Renal cortex interstitium (tissue), 11 donors: ENCODE measurements at regions not wholly inside any gene's neighbourhood (a gene's known extent, or its start where the extent isn't known, plus 50 kb on each side); places are given as distances from the start of the nearest gene placed in this dataset.
"Not testable (repeated sequence)": the region's sequence is repeated elsewhere in the genome, so short reads cannot be mapped to it uniquely, and the experiment has no call there.

Experiments used
- DNase-seq, 11 donors: peaks; one replicate each; pipeline ENCODE4 v3.0.0-alpha.2; 2013; ENCODE audit warnings: low read depth in 9 of 11, low spot score in 4 of 11; ENCODE audit errors: extremely low read depth in 1 of 11

- DNase-seq = not testable (repeated sequence)
These were observed 200.8 kb downstream of the LIPI start for GRCh38 chr21:14009990-14010389.

- not testable (repeated sequence) for DNase-seq
These were observed 201.3 kb downstream of the LIPI start for GRCh38 chr21:14009238-14009981.

DNA sequence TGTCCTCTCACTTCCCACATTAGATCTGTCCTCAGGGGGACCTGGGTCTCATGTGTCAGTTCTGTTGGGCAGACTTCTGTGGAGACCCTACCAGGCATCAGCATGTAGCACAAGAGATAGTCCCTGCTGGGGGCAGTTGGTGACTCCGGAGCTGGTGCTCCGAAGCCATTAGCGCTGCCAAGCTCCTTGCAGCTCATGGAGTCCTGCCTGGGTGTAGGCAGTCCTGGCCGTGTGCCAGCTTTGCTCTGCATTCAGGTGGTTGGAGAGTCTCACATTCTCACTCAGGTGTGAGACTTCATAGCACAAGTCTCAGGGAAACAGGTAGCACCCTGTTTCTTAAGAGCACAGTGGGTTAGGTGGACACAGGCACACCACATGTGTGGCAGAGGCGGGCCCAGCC lies 202.3 kb downstream of the LIPI start:
- not testable (repeated sequence) for DNase-seq

DNA sequence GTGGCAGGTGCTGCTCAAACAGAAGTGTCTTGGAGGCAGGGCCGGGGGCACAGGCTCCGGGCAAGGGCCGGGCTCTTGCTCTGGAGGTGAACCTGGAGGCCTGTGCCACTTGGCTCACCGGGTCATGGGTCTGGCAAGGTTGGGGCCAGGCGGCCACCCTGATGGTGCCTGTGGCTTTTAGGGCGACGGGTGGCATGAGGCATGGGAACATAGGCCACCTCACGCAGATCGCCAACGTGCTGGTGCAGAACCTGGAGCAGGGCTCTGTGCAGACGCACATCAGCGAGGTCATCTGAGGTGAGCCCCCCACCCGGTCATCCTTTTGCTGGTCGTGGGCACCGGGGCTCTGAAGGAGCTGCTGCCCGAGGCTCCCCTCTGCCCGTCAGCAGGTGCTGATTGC lies 202.7 kb downstream of the LIPI start:
- DNase-seq = not testable (repeated sequence)

DNA sequence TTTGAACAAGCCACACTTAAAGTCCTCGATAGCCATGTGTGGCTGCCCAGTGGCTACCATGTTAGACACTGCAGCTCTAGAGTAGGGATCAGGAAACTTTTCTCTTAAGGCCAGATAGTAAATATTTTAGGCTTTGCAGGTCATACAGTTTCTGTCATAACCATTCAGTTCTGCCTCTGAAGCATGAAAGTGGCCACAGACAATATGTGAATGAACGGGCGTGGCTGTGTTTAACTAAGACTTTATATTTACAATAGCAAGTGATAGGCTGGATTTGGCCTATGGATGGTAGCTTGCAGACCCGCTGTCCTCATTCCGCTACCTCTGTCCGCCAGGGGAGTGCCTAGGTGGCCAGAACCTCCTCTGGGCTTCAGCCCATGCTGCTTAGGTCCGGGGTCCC lies 204.6 kb downstream of the LIPI start:
- DNase-seq = not testable (repeated sequence)

DNA sequence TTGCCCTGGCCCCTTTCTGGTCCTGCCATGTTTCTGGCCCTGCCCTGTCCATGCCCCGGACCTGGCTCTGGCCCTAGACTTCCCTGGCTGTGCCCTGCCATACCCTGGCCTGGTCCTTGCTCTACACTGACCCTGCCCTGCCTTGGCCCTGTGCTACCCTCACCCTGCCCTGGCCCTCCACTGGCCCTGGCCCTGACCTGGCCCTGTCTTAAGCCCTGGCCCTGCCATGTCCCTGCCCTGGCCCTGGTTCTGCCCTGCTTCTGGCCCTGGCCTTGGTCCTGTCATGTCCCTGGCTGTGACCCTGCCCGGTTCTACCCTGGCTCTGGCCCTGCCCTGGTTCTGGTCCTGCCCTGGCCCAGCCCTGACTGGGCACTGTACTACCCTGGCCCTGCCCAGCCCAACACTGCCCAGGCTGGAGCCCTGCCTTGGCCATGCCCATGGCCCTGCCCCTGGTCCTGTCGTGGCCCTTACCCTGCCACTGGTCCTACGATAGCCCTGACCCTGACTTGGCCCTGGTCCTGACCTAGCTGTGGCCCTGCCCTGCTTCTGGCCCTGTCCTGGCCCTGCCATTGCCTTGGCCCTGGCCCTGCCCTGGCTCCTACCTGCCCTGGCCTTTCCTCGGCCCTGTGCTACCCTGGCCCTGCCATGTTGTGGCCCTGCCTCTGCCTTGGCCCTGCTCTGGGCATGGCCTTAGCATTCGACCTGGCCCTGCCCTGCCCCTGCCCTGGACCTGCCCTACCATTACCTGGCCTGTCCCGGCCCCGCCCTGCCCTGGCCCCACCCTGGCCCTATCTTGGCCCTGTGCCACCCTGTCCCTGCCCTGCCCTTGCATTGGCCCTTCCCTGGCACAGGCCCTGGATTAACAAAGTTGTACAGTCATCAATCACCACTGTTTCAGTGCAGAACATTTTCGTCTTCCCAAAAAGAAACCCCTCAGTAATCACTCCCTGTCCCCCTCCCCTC lies 223.5 kb downstream of the LIPI start:
- not testable (repeated sequence) for DNase-seq

DNA sequence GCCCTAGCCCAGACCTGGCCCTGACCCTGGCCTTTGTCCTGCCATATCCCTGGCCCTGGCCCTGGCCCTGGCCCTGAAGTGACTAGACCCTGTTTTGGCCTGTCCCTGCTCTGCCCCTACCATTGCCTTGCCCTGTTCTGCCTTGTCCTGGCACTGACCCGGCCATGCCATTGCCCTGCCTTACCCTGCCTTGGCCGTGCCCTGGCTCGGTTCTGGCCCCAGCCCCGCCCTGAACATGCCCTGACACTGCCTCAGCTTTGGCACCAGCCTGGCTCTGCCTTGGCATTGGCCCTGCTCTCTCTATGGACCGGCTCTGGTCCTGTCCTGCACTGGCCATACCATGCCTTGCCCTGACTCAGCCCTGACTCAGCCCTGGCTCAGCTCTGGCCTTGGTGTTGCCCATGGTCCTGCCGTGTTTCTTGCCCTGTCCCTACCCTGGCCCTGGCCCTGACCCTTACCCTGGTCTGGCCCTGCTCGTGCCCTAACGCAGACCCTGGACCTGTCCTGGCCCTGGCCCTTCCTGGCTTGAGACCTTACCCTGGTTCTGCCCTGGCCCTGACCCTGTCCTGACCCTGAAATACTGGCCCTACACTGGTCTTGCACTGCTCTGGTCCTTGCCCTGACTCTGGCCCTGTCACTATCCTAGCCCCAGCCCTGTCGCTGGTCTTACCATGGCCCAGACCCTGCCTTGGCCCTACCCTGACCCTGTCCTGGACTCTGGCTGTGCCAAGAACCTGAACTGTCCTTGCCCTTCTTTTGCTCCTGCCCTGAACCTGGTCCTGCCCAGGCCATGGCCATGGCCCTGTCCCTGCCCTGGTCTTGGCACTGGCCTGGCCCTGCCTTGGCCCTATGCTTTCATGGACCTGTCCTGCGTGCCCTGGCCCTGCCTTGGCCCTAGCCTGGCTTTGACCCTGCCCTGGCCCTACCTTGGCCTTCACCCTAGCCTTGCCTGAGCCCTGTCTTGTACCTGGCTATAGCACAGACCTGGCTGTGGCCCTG lies 224.6 kb downstream of the LIPI start:
- not testable (repeated sequence) for DNase-seq

GRCh38 chr21:13985137-13985864 lies 225.5 kb downstream of the LIPI start:
- not testable (repeated sequence) for DNase-seq

GRCh38 chr21:13984728-13985127 lies 226.0 kb downstream of the LIPI start:
- not testable (repeated sequence) for DNase-seq

DNA sequence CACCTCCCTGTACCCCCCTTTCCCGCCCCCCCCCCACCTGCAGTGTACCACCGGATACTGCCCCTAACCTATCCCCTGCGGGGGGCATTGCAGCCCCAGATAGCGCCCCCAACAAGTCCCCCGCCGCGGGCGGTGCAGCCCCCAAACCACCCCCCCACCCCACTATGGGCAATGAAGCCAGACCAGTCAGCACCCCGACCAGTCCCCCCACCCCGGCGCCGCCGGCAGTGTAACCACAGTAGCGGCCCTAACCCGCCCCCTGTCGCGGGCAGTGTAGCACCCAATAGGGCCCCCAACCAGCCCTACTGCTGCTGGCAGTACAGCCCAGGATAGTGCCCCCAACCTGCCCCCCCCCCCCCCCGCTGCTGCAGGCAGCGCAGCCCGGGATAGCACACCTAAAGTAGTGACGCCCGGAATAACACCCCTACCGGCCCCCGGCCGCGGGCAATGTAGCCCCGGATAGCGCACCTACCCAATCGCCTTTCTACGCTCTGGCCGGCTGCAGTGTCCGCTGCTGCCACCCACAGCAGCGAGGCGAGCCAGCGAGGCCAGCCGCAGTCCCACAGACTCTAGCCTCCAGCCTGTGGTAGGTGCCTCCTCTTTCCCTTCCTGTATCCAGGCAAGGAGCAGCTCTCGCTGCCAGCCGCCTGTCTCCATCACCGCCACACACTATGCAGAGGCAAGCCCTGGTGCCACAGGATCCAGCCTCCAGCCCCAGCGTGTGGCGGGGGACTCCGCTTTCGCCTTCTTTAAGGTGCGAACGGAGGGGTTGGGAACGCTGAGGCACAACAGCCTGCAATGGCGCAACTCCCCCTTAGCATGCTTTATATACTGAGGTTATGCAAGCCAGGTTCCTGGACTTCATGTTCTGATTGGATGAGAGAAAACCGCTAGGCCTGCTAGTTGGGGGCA lies 229.3 kb downstream of the LIPI start:
- DNase-seq = not testable (repeated sequence)

DNA sequence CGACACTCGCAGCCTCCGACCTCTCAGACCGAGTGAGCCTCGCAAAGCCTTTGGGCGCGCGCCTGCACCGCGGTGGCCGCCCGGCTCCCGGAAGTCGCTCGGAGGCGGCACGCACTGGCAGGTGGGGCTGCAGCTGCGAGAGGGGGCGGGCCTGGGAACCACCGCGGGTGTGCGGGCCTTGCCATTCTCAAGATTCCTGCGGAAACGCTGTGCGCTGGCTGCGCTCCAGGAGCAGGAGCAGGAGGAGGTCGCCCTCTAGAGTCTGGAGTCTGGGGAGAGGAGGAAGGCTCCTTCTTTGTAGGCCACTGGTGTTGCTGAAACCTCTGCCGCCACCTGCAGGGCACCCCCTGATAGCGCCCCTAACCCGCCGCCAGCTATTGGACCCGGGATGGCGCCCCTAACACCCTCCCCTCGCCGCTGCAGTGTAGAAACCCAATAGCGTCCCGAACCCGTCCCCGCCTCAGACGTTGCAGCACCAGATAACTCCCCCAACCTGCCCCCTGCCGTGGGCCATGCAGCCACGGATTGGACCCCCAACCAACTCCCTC lies 230.6 kb downstream of the LIPI start:
- peak in 3 of 11 donors; percentile 1 to 8 (median 2) for DNase-seq

GRCh38 chr21:13979608-13980007 lies 231.1 kb downstream of the LIPI start:
- not testable (repeated sequence) for DNase-seq

DNA sequence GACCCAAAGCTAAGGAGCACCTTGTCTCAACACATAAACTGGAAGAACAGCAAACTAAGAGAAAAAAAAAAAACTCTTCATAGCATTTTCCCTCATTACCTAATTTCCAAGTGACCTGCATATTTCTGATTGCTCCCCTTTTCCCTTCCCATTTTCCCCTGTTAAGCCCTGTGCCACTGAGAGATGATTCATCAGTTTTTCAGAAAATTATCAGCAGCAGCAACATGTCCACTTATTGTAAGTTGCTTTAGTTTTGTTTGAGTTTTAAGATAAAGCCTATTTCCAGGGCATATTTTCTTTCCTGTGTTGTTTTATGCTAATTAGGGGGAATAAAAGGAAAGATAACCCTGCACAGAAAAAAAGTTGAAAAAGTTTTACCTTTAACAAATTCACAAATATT lies 236.2 kb downstream of the LIPI start:
- DNase-seq = not testable (repeated sequence)

DNA sequence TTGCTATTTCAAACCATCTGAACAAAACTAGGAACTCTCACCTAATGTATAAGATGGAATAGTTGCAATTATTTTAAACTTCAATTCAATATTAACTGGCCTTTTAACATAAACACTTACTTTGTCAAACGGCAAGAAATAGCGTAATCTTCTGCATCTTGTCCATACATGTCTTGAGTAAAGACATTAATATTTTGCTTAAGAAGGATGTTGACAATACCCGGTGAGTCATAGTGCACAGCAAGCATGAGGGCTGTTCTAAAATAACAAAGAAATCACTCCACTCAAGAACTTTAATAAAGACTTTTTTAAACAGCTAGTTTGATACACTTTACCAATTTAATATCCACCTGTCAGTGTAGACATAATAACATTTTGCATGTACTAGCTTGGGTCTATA lies 240.9 kb downstream of the LIPI start:
- DNase-seq = not testable (repeated sequence)

DNA sequence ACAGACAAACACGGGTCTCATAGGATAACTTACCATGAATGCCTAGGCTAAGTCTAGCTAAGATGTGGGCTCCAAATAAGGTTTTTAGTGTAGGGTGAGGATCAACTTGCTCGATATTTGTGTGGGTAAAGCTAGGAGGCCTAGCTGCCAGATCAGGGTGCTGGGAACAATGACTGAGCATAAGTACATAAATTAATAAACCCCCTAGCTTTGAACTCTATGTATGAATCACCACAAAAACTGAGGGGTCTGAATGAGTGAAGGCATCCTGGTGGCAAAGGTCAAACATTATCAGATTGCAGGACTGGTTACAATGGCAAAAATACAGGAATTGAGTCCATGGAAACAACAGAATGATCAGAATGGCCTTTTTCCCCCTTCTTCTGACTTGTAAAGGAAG lies 241.8 kb downstream of the LIPI start:
- not testable (repeated sequence) for DNase-seq

DNA sequence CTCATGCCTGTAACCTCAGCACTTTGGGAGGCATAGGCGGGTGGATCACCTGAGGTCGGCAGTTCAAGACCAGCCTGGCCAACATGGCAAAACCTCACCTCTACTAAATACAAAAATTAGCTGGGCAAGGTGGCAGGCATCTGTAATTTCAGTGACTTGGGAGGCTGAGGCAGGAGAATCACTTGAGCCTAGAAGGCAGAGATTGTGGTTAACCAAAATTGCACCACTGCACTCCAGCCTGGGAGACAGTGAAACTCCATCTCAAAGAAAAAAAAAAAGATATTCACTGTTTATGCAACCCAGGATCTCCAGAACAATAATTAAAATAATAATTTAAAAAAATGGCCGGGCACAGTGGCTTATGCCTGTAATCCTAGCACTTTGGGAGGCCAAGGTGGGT lies 247.5 kb downstream of the LIPI start:
- not testable (repeated sequence) for DNase-seq

DNA sequence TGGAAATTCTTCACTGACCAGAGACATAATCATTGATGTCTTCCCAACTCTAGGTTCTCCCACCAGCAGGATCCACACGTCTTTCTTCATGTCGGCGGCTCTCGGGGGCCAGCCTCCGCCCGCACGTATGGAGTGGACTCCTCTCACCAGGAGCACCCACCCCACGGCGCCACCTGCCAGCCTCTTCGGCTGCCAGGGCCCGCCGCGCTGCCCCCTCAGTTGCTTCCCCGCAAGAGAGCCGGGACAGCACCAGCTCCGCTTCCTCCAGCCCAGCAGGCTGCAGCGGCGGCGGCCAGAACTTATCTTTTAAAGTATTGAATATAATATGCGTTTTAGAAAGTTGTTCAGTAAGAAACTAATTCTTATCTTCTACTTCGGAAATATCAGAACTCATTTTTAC lies 273.5 kb downstream of the LIPI start:
- DNase-seq = no peak
